Ovary (tissue), 7 donors: ENCODE measurements at regions not wholly inside any gene's neighbourhood (a gene's known extent, or its start where the extent isn't known, plus 50 kb on each side); places are given as distances from the start of the nearest gene placed in this dataset.

ENCODE experiments used
- DNase-seq, 5 donors: peaks; one replicate each; pipeline ENCODE4 v3.0.0-alpha.2; 2019 to 2020
- H3K27ac ChIP-seq, 2 donors: fragments of 200-600 bp; one replicate each; pipeline versions ENCODE4 v1.5.1 to v1.8.0; 2019 to 2022
- H3K27me3 ChIP-seq: fragments of 200-600 bp; one replicate; pipeline ENCODE4 v1.8.0; 2022
- H3K36me3 ChIP-seq: fragments of 200-600 bp; sonication (generic); one replicate; pipeline ENCODE4 v1.5.1; 2019
- H3K4me1 ChIP-seq: one replicate; pipeline ENCODE4 v1.8.1; 2013; ENCODE audit warnings: mild to moderate bottlenecking, moderate library complexity; ENCODE audit not compliant: insufficient read depth
- H3K4me3 ChIP-seq: fragments of 200-600 bp; sonication (generic); one replicate; pipeline ENCODE4 v1.5.1; 2017
- H3K9me3 ChIP-seq, 2 donors: fragments of 200-600 bp in 1 of 2; sonication (generic) in 1 of 2; one replicate each; pipeline versions ENCODE4 v1.5.1 to v1.8.1; 2013 to 2019; ENCODE audit warnings: mild to moderate bottlenecking in 1 of 2, moderate library complexity in 1 of 2
- CTCF ChIP-seq, 3 donors: fragments of 450-650 bp in 2 of 3; fragments of 200-600 bp in 1 of 3; IDR thresholded peaks; one replicate each; pipeline versions ENCODE4 v1.5.1 to v1.8.0; 2016 to 2022; ENCODE audit warnings: antibody characterized with exemption in 3 of 3, mild to moderate bottlenecking in 1 of 3
- EP300 ChIP-seq: sonication (generic); formaldehyde crosslinking; IDR thresholded peaks from one replicate; pipeline ENCODE4 v1.6.1; 2017; ENCODE audit warnings: antibody characterized with exemption
- POLR2A ChIP-seq: fragments of 450-650 bp; IDR thresholded peaks from one replicate; pipeline ENCODE4 v1.6.1; 2017; ENCODE audit warnings: antibody characterized with exemption, mild to moderate bottlenecking, moderate library complexity
- WGBS, 3 donors: extraction: QIAGEN DNeasy Blood & Tissue Kit in 1 of 3; methylation state at CpG; one replicate each; pipeline versions ENCODE4 v1.1.5 to v1.1.7; 2013 to 2017; 5-methylcytosine and 5-hydroxymethylcytosine counted together
- intact Hi-C, 4 donors: fragments of 100-400 bp; cut with DNase I; formaldehyde crosslinking; loops; one replicate each; pipeline versions ENCODE4 v1.11.0 to v1.15.1; 2022 to 2023
- donor health status: DM: no; HTN: no; CAD: no; lungs with moderate emphysema.
- donor health status: DM: no; HTN: no; CAD: no.
- donor health status: Bipolar disorder and iron deficiency.
- donor health status: DM: no; HTN: no; CAD: no.
- donor health status: DM: yes; HTN: yes; CAD: no.

- Histone ChIP-seq H3K27me3 (no peaks in the 10 kb centered on the region), H3K4me3 (no peak overlapping the region), H3K27ac (no peak overlapping the region), H3K9me3 (no peaks in the 10 kb centered on the region), H3K36me3 (no peaks in the 10 kb centered on the region), H3K4me1 (peaks cover 3% of the 10 kb centered on the region)
- TF ChIP-seq EP300 = no peak
- no peak for TF ChIP-seq POLR2A
- no peak for TF ChIP-seq CTCF (IDR thresholded peaks at IDR 0.05)
- DNase-seq = no peak
- 69 to 75% (median 72%) methylated on average over 7 of the region's 7 CpGs for WGBS, 3 donors
- intact Hi-C loops = no loop called here
These were observed 285.2 kb upstream of the MKLN1 start for GRCh38 chr7:131042269-131043160.

- H3K27ac ChIP-seq = no peak overlapping the region
- no peaks in the 10 kb centered on the region for H3K27me3 ChIP-seq
- H3K4me3 ChIP-seq = no peak overlapping the region
- no peaks in the 10 kb centered on the region for H3K9me3 ChIP-seq
- no peak for TF ChIP-seq CTCF (IDR thresholded peaks at IDR 0.05)
- TF ChIP-seq EP300 = no peak
- TF ChIP-seq POLR2A = no peak
- H3K4me1 ChIP-seq = peaks cover 7% of the 10 kb centered on the region
- 95 to 100% (median 97%) methylated on average over 1 of the region's 1 CpG for whole genome bisulfite sequencing, 3 donors
- intact Hi-C loops = no loop called here
- no peaks in the 10 kb centered on the region for H3K36me3 ChIP-seq
- DNase-seq = no peak
These were observed 282.1 kb upstream of the MKLN1 start for GRCh38 chr7:131045526-131045925.

- Histone ChIP-seq H3K4me3 (no peak overlapping the region), H3K27ac (no peak overlapping the region), H3K27me3 (no peaks in the 10 kb centered on the region), H3K36me3 (no peaks in the 10 kb centered on the region), H3K9me3 (no peaks in the 10 kb centered on the region), H3K4me1 (peaks cover 7% of the 10 kb centered on the region)
- 86 to 100% (median 96%) methylated on average over 1 of the region's 1 CpG for WGBS, 3 donors
- TF ChIP-seq POLR2A (no peak), EP300 (no peak), CTCF (IDR thresholded peaks at IDR 0.05) (no peak)
- intact Hi-C loops = no loop called here
- no peak for DNase-seq
These were observed 281.4 kb upstream of the MKLN1 start for GRCh38 chr7:131046246-131046645.

- H3K9me3 ChIP-seq = no peaks in the 10 kb centered on the region
- H3K36me3 ChIP-seq = no peaks in the 10 kb centered on the region
- H3K27me3 ChIP-seq = no peaks in the 10 kb centered on the region
- no peak for DNase-seq
- TF ChIP-seq POLR2A = no peak
- no peak for TF ChIP-seq EP300
- no peak for TF ChIP-seq CTCF (IDR thresholded peaks at IDR 0.05)
- H3K27ac ChIP-seq = no peak overlapping the region
- 45 to 62% (median 49%) methylated on average over 2 of the region's 2 CpGs for WGBS, 3 donors
- no peak overlapping the region for H3K4me3 ChIP-seq
- intact Hi-C loops = no loop called here
- H3K4me1 ChIP-seq = peaks cover 10% of the 10 kb centered on the region
These were observed 279.9 kb upstream of the MKLN1 start for GRCh38 chr7:131047651-131048304.
